SK-MEL-5 (cell line): ENCODE measurements at regions not wholly inside any gene's neighbourhood (a gene's known extent, or its start where the extent isn't known, plus 50 kb on each side); places are given as distances from the start of the nearest gene placed in this dataset.
A peak's percentile ranks its signal among the peaks of the same experiment; 100 is the strongest.
"Not testable (repeated sequence)": the region's sequence is repeated elsewhere in the genome, so short reads cannot be mapped to it uniquely, and the experiment has no call there.

Experiments used
- DNase-seq: peaks from one replicate; pipeline ENCODE4 v3.0.0-alpha.2; 2016; ENCODE audit warnings: low read depth, low spot score
- in situ Hi-C: cut with HindIII; loops from 2 replicates; pipeline ENCODE4 v1.10.0; 2016; ENCODE audit warnings: low sequenced_read_pairs, high pct_unique_total_duplicates, low pct_unique_long_range_greater_than_20kb
- small RNA-seq, 2 experiments: library from RNA; depleted of rRNA; stranded (forward); fragments of <200 nt; gene quantifications; one replicate each; pipeline ENCODE3, GENCODE V24; 2014

DNA sequence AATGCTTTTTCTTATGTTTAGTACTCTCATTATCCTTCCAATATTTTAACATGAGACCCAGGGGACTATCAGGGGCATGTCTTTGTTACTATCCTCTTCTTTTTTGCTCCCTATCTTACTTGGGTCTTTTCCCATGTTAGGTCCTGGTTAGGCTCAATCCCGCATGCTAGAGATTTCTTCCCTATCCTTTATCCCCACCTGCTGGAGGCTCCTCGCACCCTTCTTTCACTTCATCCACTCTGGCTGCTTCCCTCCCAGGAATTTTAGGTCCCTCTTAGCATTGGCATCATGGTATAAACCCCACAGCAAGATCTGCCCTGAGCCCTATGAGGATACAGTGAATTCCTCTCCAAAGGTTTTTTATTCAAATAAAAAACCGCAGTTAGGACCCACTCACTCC is 567.3 kb downstream of the ANKRD30B start:
- DNase-seq: peak; percentile 38
- in situ Hi-C loops: not testable (repeated sequence)

DNA sequence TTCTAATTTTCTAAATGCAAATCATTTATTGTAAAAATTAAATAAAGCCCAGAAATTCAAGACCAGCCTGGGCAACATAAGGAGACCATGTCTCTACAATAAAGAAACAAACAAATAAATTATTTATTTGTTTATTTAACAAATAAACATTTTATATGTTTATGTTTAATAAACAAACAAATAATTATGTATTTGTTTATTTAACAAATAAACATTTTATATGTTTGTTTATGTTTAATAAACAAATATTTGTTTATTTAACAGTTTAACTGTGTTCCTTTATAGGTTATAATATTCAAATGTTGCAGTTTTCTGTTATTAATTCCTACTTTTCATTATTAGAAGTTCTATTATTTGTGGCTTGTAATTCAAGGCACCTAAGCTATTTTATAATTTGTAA is 570.7 kb downstream of the ANKRD30B start:
- in situ Hi-C loops, DNase-seq: not testable (repeated sequence)

DNA sequence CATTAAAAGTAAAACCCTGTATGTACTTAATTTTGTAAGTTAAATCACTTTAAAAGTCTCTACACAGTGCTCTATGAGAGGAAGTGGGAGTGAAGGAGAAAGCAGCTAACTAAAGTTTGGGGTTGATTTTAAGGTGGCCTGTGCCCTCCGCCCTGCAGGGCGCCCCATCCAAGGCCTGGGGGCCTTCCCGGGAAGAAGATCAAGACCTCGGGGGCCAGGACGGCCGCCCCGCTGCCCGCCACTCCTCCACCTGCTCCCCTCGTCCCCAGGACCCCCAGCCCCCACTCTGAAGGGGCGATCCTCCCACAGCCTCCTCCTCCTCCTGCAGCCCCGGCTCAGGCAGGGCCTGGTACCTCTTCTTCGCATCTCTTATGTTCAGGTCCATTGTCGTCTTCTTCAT is 581.7 kb downstream of the ANKRD30B start:
- in situ Hi-C loops, DNase-seq: not testable (repeated sequence)

DNA sequence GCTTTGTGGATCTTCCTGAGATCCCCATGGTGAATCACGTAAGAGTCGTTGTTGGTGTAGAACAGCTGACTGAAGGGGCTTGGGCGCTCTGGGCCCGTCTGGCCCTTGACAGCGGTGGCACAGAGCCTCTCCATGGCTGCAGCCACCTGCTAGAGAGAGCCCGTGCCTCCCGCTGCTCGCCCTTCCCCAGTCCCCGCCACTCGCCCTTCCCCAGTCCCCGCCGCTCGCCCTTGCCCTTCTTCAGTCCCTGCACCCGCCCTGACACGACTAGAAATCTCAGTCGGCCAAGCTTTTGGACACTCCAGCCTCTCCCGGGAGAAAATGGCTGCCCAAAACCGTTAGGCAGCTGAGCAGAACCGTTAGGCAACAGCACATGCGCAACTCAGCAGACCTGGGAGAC is 582.2 kb downstream of the ANKRD30B start:
- DNase-seq, in situ Hi-C loops: not testable (repeated sequence)

DNA sequence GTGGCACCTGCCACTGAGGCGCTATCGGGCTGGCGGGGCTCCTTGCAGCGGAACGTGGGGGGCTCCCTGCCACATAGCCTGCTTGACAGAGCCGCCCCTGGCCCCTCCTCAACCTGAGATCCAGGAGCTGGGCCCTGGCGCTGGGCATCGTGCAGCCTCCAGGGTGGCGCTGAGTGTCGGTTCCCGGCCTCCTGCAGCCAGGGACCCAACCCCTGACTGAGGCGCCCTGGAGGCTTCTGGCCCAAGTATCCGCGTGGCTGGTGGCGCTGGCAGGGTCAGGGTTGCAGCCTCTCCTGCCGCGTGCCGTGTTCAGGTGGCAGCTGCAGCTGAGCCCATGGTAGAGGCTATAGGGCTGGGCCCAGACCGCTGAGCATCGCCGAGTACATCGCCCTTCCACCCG is 582.6 kb downstream of the ANKRD30B start:
- DNase-seq, in situ Hi-C loops: not testable (repeated sequence)

DNA sequence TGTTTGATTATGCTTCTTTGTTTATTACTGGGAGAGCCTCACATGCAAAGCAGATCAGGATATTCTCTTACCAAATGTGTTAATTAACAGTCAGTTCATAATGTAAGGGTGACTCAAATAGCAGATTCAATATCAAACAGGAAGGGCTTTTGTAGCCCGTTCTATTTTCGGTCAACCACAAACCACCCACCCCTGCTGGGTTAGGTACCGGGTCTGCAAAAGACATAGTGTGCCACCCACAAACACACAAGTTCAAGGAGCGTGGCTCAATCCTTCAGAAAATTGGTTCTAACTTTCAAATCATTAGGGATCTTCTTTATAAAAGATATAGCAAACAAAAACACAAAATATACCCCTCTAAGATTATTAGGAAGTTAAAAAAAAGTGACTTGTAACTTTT is 627.7 kb downstream of the ANKRD30B start:
- in situ Hi-C loops, DNase-seq: not testable (repeated sequence)

DNA sequence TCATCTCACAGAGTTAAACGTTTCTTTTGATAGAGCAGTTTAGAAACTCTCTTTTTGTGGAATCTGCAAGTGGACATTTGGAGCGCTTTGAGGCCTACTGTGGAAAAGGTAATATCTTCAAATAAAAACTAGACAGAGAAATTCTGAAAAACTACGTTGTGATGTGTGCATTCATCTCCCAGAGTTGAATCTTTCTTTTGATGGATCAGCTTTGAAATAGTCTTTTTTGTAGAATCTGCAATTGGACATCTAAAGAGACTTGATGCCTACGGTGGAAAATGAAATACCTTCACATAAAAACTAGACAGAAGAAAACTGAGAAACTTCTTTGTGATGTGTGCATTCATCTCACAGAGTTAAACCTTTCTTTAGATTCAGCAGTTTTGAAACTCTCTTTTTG is 659.9 kb downstream of the ANKRD30B start:
- in situ Hi-C loops, DNase-seq: not testable (repeated sequence)

Small RNAs in the stretch of these regions (small RNA-seq; reads per million reads assigned to genes)
- gene RNU6-721P: 0 reads per million in 2 experiments
